Inflammatory macrophage treated with lipopolysaccharide for 1 hour (primary cell): ENCODE measurements at regions not wholly inside any gene's neighbourhood (a gene's known extent, or its start where the extent isn't known, plus 50 kb on each side); places are given as distances from the start of the nearest gene placed in this dataset.

Experiments
- DNase-seq, 2 donors: peaks; one replicate each; pipeline ENCODE4 v3.0.0-alpha.2; 2020 to 2022

DNA sequence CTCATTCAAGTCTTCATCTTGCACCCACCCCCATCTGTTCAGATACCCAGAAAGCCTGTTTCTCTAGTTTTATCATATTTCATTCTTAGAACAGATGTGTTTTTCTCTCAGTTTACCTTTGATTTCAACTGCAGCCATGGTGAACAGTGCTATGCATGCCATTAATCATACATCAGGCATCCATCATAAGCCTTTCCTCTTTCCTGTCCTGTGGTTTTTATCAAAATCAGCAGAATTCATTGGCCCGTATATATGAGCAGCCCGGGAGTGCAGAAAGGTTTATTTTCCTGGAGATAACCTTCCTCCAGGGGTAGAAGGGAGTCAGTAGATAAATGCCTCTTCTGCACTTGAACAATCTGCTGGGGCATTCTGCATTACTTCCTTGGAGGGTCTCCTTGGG, 65.7 kb downstream of the IL21 start:
- no peak for DNase-seq

GRCh38 chr4:122553432-122553831, 67.4 kb downstream of the IL21 start:
- no peak for DNase-seq

DNA sequence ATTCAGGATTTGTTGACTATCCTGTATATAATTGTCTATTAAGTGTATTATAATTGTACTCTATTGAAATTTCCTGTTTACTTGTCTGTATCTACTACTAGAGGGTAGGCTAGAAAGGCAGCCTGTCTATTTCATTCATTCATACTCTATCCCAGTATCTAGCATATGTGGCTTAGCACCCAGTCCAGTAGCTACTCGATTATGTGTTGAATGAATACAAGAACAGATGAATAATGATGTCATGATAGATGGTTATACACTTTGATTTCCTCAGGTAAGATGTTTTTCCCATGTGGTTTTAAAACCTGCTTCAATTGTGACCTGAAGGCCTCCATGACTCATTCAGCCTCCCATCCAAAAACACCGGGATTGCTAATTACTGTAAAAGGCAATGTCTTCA, 68.0 kb downstream of the IL21 start:
- DNase-seq, result no peak

DNA sequence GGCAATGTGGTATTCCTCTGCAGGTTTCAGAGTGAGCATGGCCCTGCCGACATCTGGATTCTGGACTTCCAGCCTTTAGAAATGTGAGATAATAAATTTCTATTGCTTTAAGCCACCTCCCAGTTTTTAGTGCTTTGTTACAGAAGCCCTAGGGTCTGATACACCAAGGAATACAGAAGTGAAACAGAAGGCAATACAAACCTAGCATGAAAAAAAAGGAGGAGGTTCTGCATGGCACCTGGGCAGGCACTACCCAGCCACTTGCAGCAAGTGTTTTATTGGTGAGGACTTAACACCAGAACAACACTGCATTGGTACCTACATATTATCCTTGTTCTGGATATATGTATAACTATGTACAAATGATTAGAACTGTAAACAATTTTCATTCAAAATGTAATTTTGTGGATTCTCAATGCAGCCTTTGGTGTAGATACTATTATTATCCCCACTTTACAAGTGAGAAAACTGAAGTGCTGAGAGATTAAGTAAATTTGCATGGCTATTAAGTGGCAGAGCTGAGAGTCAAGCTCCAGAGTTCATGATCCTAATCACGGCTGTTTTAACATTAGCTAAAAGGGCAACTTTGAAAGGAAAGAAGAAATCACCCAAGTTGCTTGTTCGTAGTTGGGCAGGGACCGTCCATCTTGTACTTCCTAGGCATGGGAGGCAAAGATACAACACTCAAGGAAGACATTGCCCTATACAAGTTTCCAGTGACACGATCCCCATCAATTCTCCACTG, 71.8 kb downstream of the IL21 start:
- no peak for DNase-seq

DNA sequence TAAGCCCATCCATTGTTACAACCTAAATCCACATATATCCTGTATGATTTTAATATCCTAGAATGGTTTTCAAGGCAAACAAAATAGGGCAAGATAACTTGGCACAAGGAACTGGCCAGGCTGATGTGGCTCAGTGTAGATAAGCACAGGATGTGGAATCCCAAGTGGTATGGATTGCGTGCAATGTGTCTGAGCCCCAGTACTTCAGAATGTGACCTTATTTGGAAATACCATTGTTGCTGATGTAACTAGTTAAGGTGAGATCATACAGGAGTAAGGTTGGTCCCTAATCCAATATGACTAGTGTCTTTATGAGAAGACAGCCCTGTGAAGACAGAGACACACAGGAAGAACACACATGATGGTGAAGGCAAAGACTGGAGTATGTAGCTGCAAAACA, 72.4 kb downstream of the IL21 start:
- DNase-seq, result no peak

- peak in 1 of 2 donors; percentile 8 for DNase-seq
These were observed 78.2 kb downstream of the IL21 start for GRCh38 chr4:122542411-122543236.

DNA sequence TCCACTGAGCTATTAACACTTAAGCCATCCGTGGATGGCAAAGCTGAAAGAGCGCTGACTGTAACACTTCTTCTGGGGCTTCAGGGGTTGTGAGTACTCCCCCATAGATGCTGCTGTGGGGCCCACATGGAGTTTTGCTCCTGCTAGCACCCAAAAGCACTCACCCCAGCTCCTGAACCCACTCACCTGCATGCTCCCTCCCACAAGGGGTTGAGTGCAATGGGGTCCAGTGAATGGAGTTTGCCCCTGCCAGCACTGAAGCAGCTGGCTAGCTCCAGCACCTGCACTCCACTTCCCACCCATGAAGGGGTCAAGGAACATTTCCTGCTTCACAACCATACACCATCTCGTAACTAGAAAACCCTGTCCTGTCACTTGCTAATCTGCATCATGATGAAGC, 78.9 kb downstream of the IL21 start:
- no peak for DNase-seq

GRCh38 chr4:122540838-122541237, 80.0 kb downstream of the IL21 start:
- DNase-seq, result no peak

DNA sequence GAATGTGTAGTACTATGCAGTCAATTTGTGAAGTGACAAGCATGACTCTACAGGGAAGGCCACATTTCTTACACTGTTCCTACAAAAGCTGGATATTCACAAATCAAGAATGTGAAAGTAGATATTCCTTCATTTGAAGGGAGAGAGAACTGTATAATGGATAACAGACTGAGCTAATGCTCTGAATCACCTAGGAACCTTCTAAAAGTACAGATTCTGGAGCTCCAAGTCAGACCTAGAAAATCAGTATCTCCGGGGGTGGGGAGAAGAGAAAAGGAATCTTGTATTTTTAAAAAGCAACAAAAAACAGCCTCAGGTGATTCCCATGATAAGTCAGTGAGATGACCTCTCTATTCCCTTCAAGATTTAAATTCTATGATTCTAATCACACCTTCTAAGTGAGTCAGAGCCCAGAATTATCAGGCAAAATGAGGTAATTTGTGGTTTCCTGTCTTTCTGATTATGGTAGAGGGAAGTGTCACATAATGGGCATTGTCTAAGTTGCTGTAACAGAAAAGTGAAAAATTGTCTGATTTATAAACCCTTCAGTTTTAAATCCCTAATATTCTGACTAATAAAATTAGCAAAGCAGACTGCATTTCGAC, 80.9 kb downstream of the IL21 start:
- peak; percentile 3 to 11 for DNase-seq

DNA sequence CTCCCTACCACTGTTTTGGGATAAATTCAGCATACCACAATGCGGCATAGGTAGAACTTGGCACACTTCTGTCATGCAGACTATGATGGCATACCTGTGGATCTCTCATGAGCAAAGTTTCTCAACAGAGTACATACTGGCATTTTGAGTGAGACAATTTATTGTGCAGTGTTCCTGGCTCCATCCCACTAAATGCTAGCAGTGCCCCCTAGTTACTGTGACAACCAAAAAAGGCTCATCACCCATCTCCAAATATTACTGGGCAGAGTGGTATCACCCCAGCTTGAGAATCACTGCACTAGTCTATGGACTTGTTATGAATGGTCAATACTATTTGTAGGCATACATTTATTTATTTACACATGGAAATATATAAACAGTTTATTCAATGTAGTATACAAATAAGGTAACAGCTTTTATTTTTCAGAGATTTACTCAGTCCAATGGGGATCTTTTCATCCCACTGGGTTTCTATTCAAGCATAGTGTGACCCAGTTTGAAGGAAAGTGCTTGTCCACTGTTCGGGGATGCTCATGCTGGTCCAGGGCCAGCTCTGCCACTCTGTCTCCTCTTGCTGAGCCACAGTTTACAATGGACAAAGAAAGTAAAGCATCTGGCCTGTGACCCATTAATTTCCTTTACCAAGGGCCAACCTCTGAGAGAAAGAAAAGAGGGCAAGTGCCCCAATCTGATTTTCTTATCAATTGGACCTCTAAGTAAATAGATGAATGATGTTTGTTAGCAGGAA, 81.0 kb upstream of the IL2 start:
- DNase-seq, result no peak

DNA sequence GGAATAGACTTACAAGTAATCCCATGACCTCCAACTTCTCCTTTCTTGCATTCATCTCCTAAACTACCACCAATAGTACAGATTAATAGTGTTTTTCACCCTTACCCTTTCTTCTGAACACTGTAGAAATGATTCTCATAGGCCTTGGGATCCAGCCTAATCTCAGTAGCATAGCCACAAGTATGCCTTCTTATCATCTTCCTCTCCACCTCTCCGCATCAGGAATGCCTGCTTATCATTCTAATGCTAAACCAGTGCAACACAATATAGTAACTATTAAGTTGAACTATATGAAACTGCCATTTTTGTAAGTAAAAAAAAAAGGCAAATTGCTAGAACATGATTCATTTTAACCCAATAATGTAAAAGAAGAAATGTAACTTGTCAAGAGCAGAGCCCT, 79.5 kb upstream of the IL2 start:
- no peak for DNase-seq

DNA sequence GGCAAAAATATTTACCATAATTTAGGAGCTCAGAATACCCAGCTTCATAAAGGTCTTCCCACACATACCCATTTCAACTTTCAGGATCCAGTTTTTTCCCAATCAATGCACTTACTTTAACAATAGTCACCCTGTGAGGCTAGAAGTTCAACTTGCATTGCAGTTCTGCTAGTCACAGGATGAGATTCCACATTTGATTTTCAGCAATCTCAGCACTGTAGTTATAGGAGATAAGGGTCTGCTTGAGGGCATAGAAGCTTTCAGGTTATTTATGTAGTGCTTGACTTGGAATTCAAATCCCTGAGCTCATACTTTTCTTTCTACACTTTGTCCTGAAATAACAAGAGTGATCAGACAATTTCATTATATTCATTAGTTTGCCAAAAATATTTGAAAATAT, 78.3 kb upstream of the IL2 start:
- no peak for DNase-seq

DNA sequence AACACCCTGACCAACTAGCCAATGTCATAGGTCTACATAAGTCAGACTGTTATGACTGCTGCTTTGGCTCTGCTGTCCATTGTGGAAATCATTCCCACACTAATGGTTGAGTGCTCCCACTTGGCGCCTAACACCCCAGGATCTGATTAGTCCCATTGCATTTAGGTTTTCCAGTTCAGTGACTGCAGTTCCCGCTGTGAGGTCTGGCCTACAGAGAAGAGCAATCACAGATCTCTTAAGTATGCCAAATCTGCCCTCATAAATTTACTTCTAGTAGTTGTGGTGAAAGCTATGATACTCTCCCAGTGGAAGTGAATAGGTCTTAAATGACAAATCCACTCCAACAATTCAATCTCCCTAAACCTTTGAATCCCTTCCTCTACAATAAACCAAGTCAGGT, 77.3 kb upstream of the IL2 start:
- DNase-seq, result no peak

DNA sequence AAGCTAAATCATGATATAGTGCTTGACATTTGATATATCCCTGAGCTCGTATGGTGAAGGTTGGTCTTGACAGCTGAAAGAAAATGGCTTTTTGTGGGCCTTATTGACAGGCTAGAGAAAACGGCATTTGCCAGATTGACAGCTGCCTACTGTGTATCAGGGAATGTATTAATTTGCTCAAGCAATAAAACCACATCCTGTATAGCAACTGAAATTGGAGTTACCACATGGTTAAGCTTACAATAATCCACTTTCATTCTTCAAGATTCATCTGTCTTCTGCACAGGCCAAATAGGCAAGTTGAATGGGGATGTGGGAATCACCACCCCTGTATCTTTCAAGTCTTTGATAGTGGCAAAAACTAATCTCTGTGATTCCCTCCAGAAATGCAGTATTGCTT, 76.2 kb upstream of the IL2 start:
- DNase-seq, result no peak

GRCh38 chr4:122531514-122531913, 75.0 kb upstream of the IL2 start:
- DNase-seq, result no peak

DNA sequence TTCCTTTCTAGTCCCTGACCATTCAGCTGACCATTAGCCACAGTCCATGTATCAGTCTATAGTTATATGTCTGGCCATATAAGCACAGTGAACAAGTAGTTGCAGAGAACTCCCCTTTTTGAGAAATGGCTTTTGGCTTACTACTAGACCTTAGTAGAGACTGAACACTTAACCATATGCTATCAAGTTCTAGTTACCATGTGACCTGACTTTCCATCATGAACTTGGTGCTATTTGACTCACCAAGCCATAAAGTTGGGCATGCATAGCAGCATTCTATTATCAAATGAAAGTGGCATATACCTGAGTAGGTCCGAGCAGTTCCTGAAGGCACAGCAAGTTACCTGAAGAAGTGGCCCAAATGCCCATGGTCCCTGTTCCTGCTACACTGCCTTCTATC, 74.5 kb upstream of the IL2 start:
- DNase-seq, result no peak

GRCh38 chr4:122528879-122529278, 72.4 kb upstream of the IL2 start:
- DNase-seq, result no peak

GRCh38 chr4:122525865-122526264, 69.3 kb upstream of the IL2 start:
- no peak for DNase-seq

DNA sequence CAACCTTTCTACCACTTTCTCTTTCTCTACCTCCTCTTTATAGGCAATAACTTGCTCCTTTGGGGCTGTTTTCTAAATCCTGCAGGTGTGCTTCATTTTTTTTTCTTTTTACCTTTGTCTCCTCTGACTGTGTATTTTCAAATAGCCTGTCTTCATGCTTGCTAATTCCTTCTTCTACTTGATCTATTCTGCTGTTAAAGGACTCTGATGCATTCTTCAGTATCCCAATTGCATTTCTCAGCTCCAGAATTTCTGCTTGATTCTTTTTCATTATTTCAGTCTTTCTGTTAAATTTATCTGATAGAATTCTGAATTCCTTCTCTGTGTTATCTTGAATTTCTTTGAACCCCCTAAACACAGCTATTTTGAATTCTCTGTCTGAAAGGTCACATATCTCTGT, 67.7 kb upstream of the IL2 start:
- DNase-seq, result no peak

DNA sequence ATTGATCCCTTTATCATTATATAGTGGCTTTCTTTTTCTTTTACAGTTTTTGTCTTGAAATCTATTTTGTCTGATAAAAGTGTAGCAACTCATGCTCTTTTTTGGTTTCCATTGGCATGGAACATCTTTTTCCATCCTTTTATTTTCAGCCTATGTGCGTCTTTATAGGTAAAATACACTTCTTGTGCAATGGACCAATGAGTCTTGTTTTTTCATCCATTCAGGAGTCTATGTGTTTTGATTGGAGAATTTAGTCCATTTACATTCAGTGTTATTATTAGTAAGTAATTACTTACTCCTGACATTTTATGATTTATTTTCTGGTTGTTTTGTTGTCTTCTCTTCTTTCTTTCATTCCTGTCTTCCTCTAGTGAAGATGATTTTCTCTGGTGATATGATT, 66.4 kb upstream of the IL2 start:
- DNase-seq, result no peak

DNA sequence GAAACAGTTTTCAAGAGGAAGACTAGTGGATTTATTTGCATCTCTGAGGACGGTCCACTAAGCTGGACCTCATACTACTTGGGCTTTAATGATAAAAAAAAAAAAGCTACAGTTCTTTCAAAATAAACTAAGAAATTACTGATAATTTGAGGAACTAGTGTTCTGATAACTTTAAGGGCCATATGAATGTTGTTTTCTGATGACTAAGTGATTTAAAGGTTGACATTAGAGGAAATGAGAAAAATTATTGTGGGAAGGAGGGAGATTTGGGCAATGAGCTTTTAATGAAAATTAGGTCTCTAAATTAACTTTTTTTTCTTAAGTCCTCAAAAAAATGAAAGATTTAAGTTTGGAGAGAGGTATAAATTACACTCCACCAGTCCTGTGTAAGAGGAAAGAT, 60.8 kb upstream of the IL2 start:
- DNase-seq, result no peak

DNA sequence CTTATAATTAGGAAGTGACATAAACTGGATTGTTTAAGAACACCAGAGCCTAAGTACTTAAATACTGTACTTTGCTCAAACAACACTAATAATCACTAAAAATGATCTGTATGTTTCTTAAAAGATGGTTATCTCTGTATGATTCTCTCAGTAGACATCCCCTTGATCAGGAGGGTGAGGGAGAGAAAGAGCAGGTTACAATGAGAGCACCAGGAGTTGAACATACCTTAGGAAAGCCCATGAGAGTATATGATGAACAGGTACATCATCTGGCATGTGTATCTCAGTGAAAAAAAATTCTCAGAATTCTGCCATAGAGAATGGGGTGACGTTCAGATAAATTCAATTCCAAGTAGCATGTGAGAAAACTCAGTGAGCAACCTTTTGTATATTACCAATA, 59.9 kb upstream of the IL2 start:
- no peak for DNase-seq

DNA sequence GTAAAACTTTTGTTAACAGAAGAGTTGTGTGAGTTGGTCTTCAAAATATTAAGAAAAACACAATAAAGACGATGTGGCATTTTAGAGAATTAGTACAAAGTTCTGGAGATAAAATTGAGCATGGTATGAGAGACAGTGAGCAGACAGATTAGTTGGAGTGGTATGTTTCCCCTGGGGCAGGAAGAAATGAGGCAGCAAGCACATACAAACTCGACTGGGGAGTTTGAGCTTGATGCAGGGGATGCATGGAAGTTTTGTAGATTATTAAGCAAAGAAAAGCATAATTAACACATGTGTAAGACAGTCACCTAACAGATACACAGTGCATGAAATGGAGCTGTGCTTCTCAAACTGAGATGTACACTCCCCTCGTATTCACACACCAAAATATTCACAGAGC, 58.1 kb upstream of the IL2 start:
- no peak for DNase-seq
